Upper lobe of right lung (tissue), 1 donor: ENCODE measurements at regions not wholly inside any gene's neighbourhood (a gene's known extent, or its start where the extent isn't known, plus 50 kb on each side); places are given as distances from the start of the nearest gene placed in this dataset.

ENCODE experiments used
- ATAC-seq: fragments of 200-7000 bp; cut with Tn5 transposase; one replicate; pipeline ENCODE4 v1.9.1; 2020; ENCODE audit warnings: mild to moderate bottlenecking, moderate library complexity
- DNase-seq: peaks from one replicate; pipeline ENCODE4 v3.0.0-alpha.2; 2020
- H3K27ac ChIP-seq: fragments of 200-600 bp; one replicate; pipeline ENCODE4 v1.8.0; 2022
- H3K27me3 ChIP-seq: fragments of 200-600 bp; one replicate; pipeline ENCODE4 v1.8.0; 2022; ENCODE audit warnings: mild to moderate bottlenecking
- H3K36me3 ChIP-seq: fragments of 200-600 bp; one replicate; pipeline ENCODE4 v1.8.0; 2022
- H3K4me1 ChIP-seq: fragments of 200-600 bp; one replicate; pipeline ENCODE4 v1.8.0; 2022
- H3K4me3 ChIP-seq: fragments of 200-600 bp; one replicate; pipeline ENCODE4 v1.8.0; 2022; ENCODE audit warnings: mild to moderate bottlenecking
- H3K9me3 ChIP-seq: fragments of 200-600 bp; one replicate; pipeline ENCODE4 v1.8.0; 2022
- CTCF ChIP-seq: fragments of 200-600 bp; IDR thresholded peaks from one replicate; pipeline ENCODE4 v1.8.0; 2022; ENCODE audit warnings: antibody characterized with exemption
- intact Hi-C: fragments of 100-400 bp; cut with DNase I; formaldehyde crosslinking; loops from one replicate; pipeline ENCODE4 v1.11.0; 2022
- donor health status: DM: no; HTN: yes; CAD: no; lungs with severe emphysema.

- Histone ChIP-seq H3K4me1 (no peaks in the 10 kb centered on the region), H3K4me3 (no peak overlapping the region), H3K9me3 (no peaks in the 10 kb centered on the region), H3K27ac (no peak overlapping the region), H3K27me3 (no peaks in the 10 kb centered on the region), H3K36me3 (no peaks in the 10 kb centered on the region)
- intact Hi-C loops = no loop called here
- TF ChIP-seq CTCF = no peak
- ATAC-seq = no peak
- DNase-seq = no peak
Measured at GRCh38 chr15:47301481-47301880, 415.8 kb upstream of the SEMA6D start.

GRCh38 chr15:47304656-47305055 is 412.6 kb upstream of the SEMA6D start:
- H3K36me3 ChIP-seq = no peaks in the 10 kb centered on the region
- ATAC-seq (no peak), DNase-seq (no peak)
- no peaks in the 10 kb centered on the region for H3K4me1 ChIP-seq
- H3K4me3 ChIP-seq = no peak overlapping the region
- no peak for TF ChIP-seq CTCF
- intact Hi-C loops = no loop called here
- no peak overlapping the region for H3K27ac ChIP-seq
- no peaks in the 10 kb centered on the region for H3K27me3 ChIP-seq
- H3K9me3 ChIP-seq = no peaks in the 10 kb centered on the region

GRCh38 chr15:47312161-47312560 is 405.1 kb upstream of the SEMA6D start:
- DNase-seq (no peak), ATAC-seq (no peak)
- TF ChIP-seq CTCF = no peak
- Histone ChIP-seq H3K27ac (no peak overlapping the region), H3K27me3 (no peaks in the 10 kb centered on the region), H3K36me3 (no peaks in the 10 kb centered on the region), H3K4me1 (no peaks in the 10 kb centered on the region), H3K9me3 (no peaks in the 10 kb centered on the region), H3K4me3 (no peak overlapping the region)
- intact Hi-C loops = no loop called here

GRCh38 chr15:47326410-47327333 is 390.6 kb upstream of the SEMA6D start:
- no peak for DNase-seq
- no peak for ATAC-seq
- Histone ChIP-seq H3K9me3 (no peaks in the 10 kb centered on the region), H3K27ac (no peak overlapping the region), H3K27me3 (no peaks in the 10 kb centered on the region), H3K4me1 (no peaks in the 10 kb centered on the region), H3K4me3 (no peak overlapping the region), H3K36me3 (no peaks in the 10 kb centered on the region)
- no peak for TF ChIP-seq CTCF
- intact Hi-C loops = no loop called here

GRCh38 chr15:47331829-47332393 is 385.4 kb upstream of the SEMA6D start:
- no peaks in the 10 kb centered on the region for H3K9me3 ChIP-seq
- peaks cover 6% of the 10 kb centered on the region for H3K4me1 ChIP-seq
- no peak overlapping the region for H3K27ac ChIP-seq
- peak; percentile 79 for ATAC-seq
- TF ChIP-seq CTCF = no peak
- intact Hi-C loops = no loop called here
- no peaks in the 10 kb centered on the region for H3K36me3 ChIP-seq
- no peaks in the 10 kb centered on the region for H3K27me3 ChIP-seq
- DNase-seq = no peak
- no peak overlapping the region for H3K4me3 ChIP-seq
